ENCODE measurements at regions not wholly inside any gene's neighbourhood (a gene's known extent, or its start where the extent isn't known, plus 50 kb on each side); places are given as distances from the start of the nearest gene placed in this dataset.

DNA sequence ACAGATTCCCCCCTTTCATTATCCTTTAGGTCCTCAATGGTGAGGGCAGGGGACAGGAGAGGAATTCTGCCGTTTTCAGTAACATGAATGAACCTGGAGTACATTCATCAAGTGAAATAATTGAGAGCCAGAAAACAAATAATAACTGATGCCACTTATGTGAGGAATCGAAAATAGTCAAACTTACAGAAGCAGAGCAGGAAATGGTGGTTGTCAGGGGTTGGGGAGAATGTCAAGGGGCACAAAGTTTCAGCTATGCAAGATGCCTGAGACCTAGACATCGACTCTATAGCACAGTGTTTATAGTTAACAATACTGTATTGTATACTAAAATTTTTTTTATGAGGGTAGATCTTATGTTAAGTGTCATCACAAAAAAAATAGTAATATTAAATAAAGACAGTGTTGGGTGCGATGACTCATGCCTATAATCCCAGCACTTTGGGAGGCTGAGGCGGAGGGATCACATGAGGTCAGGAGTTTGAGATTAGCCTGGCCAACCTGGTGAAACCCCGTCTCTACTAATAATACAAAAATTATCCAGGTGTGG, 1219.8 kb downstream of the GATA3 start:
- Histone ChIP-seq H3K4me3 (no peak overlapping the region), H3K27me3 (no peaks in the 10 kb centered on the region), H3K9me3 (no peaks in the 10 kb centered on the region), H3K36me3 (no peaks in the 10 kb centered on the region), H3K27ac (no peak overlapping the region), H3K4me1 (no peaks in the 10 kb centered on the region)
- TF ChIP-seq, protein P1, sequence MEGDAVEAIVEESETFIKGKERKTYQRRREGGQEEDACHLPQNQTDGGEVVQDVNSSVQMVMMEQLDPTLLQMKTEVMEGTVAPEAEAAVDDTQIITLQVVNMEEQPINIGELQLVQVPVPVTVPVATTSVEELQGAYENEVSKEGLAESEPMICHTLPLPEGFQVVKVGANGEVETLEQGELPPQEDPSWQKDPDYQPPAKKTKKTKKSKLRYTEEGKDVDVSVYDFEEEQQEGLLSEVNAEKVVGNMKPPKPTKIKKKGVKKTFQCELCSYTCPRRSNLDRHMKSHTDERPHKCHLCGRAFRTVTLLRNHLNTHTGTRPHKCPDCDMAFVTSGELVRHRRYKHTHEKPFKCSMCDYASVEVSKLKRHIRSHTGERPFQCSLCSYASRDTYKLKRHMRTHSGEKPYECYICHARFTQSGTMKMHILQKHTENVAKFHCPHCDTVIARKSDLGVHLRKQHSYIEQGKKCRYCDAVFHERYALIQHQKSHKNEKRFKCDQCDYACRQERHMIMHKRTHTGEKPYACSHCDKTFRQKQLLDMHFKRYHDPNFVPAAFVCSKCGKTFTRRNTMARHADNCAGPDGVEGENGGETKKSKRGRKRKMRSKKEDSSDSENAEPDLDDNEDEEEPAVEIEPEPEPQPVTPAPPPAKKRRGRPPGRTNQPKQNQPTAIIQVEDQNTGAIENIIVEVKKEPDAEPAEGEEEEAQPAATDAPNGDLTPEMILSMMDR (IDR thresholded peaks at IDR 0.05), result no peak
- no peak for DNase-seq
- intact Hi-C loops (cut with DNase I; ENCODE audit: low total_unique reads), result no loop called here

DNA sequence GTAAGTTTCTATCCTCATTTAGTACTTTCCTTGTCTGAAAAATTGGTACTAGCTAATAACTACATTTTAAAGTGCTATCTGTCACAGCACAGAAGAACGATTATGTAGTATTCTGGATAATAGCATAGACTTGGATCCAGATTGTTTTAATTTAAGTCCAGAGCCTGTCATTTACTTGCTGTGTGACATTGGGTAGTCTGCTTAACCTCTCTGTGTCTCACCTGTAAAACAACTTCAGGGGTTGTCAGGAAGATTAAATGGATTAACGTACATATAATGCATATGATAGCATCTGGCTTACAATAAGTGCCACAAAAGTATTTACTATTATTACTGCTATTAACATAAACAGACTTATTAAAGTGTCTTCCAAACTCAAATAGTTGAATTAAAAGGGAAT, 1221.4 kb downstream of the GATA3 start:
- Histone ChIP-seq H3K27me3 (no peaks in the 10 kb centered on the region), H3K27ac (no peak overlapping the region), H3K4me3 (no peak overlapping the region), H3K36me3 (no peaks in the 10 kb centered on the region), H3K9me3 (no peaks in the 10 kb centered on the region), H3K4me1 (no peaks in the 10 kb centered on the region)
- intact Hi-C loops (cut with DNase I; ENCODE audit: low total_unique reads), result no loop called here
- DNase-seq, result no peak
- TF ChIP-seq, protein P1 (IDR thresholded peaks at IDR 0.05), result no peak

DNA sequence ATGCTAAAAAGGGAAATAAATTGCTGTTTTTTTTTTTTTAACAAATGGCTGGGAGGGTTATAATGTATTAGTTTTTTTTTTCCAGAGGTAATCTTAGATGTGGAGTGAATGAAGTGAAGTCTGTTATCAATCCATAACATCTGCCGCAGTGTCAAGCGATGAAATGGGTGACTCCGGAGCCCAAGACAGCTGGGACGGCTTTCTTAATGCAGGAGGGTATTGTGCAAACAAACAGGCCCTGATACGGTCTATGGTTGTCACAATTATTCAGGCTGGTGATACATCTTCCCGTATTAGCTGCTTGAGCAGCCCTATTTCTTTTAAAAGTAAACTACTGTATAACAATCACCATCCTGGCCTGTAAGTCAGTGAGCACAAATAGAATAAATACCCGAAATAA, 1231.2 kb downstream of the GATA3 start:
- H3K4me3 ChIP-seq, result no peak overlapping the region
- intact Hi-C loops (cut with DNase I; ENCODE audit: low total_unique reads), result no loop called here
- no peaks in the 10 kb centered on the region for H3K36me3 ChIP-seq
- no peaks in the 10 kb centered on the region for H3K4me1 ChIP-seq
- no peak for DNase-seq
- peaks cover 0 to 5% of the 10 kb centered on the region in 2 donors for H3K27me3 ChIP-seq
- no peak overlapping the region for H3K27ac ChIP-seq
- no peaks in the 10 kb centered on the region for H3K9me3 ChIP-seq
- TF ChIP-seq, protein P1 (IDR thresholded peaks at IDR 0.05), result no peak

- Histone ChIP-seq H3K27ac (no peak overlapping the region), H3K36me3 (no peaks in the 10 kb centered on the region), H3K27me3 (peaks cover 0 to 5% of the 10 kb centered on the region in 2 donors), H3K4me1 (no peaks in the 10 kb centered on the region), H3K9me3 (no peaks in the 10 kb centered on the region), H3K4me3 (no peak overlapping the region)
- intact Hi-C loops (cut with DNase I; ENCODE audit: low total_unique reads), result no loop called here
- no peak for DNase-seq
- TF ChIP-seq, protein P1 (IDR thresholded peaks at IDR 0.05), result no peak
Observed at GRCh38 chr10:9289811-9290210, 1235.3 kb downstream of the GATA3 start.

- Histone ChIP-seq H3K27ac (no peak overlapping the region), H3K4me1 (no peaks in the 10 kb centered on the region), H3K9me3 (no peaks in the 10 kb centered on the region), H3K36me3 (no peaks in the 10 kb centered on the region), H3K27me3 (peaks cover 0 to 5% of the 10 kb centered on the region in 2 donors), H3K4me3 (no peak overlapping the region)
- DNase-seq, result no peak
- intact Hi-C loops (cut with DNase I; ENCODE audit: low total_unique reads), result no loop called here
- TF ChIP-seq, protein P1 (IDR thresholded peaks at IDR 0.05), result no peak
Observed at GRCh38 chr10:9291081-9291480, 1236.6 kb downstream of the GATA3 start.

GRCh38 chr10:9294132-9294663, 1239.7 kb downstream of the GATA3 start:
- TF ChIP-seq, protein P1 (IDR thresholded peaks at IDR 0.05), result no peak
- Histone ChIP-seq H3K9me3 (no peaks in the 10 kb centered on the region), H3K36me3 (no peaks in the 10 kb centered on the region), H3K27me3 (no peaks in the 10 kb centered on the region), H3K4me3 (no peak overlapping the region), H3K27ac (no peak overlapping the region), H3K4me1 (no peaks in the 10 kb centered on the region)
- DNase-seq, result no peak
- intact Hi-C loops (cut with DNase I; ENCODE audit: low total_unique reads), result no loop called here

Data from tibial artery (tissue), 4 donors.